ENCODE measurements at regions not wholly inside any gene's neighbourhood (a gene's known extent, or its start where the extent isn't known, plus 50 kb on each side); places are given as distances from the start of the nearest gene placed in this dataset.

- Histone ChIP-seq H3K27me3 (replicated peaks in 1 of 2; ENCODE audit: control insufficient read depth in 2 of 2, insufficient read depth in 2 of 2, low read length in 1 of 2) (no peaks in the 10 kb centered on the region), H3K27ac (ENCODE audit: control insufficient read depth, insufficient read depth) (peak overlapping the region; percentile 16), H4K20me1 (ENCODE audit: control insufficient read depth, insufficient read depth) (no peaks in the 10 kb centered on the region), H3K4me3 (no peak overlapping the region), H3K4me1 (ENCODE audit: control insufficient read depth, insufficient read depth, low read length) (peaks cover 7% of the 10 kb centered on the region), H3K9ac (ENCODE audit: control insufficient read depth, insufficient read depth, low read length) (no peak overlapping the region), H3K9me3 (replicated peaks; ENCODE audit: control insufficient read depth, insufficient read depth, low read length) (no peaks in the 10 kb centered on the region), H2AFZ (ENCODE audit: control insufficient read depth, low read depth, low read length) (peak overlapping the region; percentile 68), H3K36me3 (ENCODE audit: control insufficient read depth in 2 of 2, insufficient read depth in 2 of 2, low read length in 1 of 2) (no peaks in the 10 kb centered on the region), H3K4me2 (ENCODE audit: control insufficient read depth, insufficient read depth) (peak overlapping the region; percentile 61), H3K79me2 (ENCODE audit: control insufficient read depth, insufficient read depth, low read length) (no peaks in the 10 kb centered on the region)
- ChIA-PET SMC1A (ENCODE audit: uncharacterized antibody, unreplicated experiment) (interaction anchor here (0.6 to 2.7 kb wide), 30 partner anchors 9 to 1296 kb away, joined by 3 to 32 read pairs (median 4); no protein-coding TSS in a partner anchor), CTCF (interaction anchor here (0.9 to 2.4 kb wide), 9 partner anchors 8 to 412 kb away, joined by 3 to 31 read pairs (median 4); no protein-coding TSS in a partner anchor), RAD21 (ENCODE audit: unreplicated experiment) (interaction anchor here (0.7 to 1.8 kb wide), 19 partner anchors 8 to 397 kb away, joined by 3 to 11 read pairs (median 3); no protein-coding TSS in a partner anchor), POLR2A (interaction anchor here (0.6 to 1.5 kb wide), 7 partner anchors 9 to 724 kb away, joined by 3 to 7 read pairs (median 3); no protein-coding TSS in a partner anchor)
- 24% methylated on average over 4 of the region's 4 CpGs for WGBS (ENCODE audit: insufficient coverage, insufficient replicate concordance, low lambda C conversion rate, missing lambda C conversion rate)
- intact Hi-C loops (cut with micrococcal nuclease; ENCODE audit: unreplicated experiment) (no loop called here), in situ Hi-C loops (cut with MboI) (no loop called here)
- ATAC-seq = peak; percentile 99
- peak; percentile 13 for FAIRE-seq
- TSS peak; percentile 79 for BruUV-seq (replicated peaks)
- DNase-seq (ENCODE audit: low read depth, low spot score) = peak; percentile 88
- TF ChIP-seq, protein P1, sequence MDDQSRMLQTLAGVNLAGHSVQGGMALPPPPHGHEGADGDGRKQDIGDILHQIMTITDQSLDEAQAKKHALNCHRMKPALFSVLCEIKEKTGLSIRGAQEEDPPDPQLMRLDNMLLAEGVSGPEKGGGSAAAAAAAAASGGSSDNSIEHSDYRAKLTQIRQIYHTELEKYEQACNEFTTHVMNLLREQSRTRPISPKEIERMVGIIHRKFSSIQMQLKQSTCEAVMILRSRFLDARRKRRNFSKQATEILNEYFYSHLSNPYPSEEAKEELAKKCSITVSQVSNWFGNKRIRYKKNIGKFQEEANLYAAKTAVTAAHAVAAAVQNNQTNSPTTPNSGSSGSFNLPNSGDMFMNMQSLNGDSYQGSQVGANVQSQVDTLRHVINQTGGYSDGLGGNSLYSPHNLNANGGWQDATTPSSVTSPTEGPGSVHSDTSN (IDR thresholded peaks at IDR 0.05; ENCODE audit: insufficient replicate concordance, low read depth, low read length) = no peak
- no peak for TF ChIP-seq HCFC1 (IDR thresholded peaks at IDR 0.05; ENCODE audit: low read length)
- TF ChIP-seq IKZF1 (conservative IDR thresholded peaks at IDR 0.05) = peak; percentile 74
- no peak for TF ChIP-seq MYB (IDR thresholded peaks at IDR 0.05; ENCODE audit: borderline replicate concordance, low read depth, low read length)
- TF ChIP-seq, protein P2, sequence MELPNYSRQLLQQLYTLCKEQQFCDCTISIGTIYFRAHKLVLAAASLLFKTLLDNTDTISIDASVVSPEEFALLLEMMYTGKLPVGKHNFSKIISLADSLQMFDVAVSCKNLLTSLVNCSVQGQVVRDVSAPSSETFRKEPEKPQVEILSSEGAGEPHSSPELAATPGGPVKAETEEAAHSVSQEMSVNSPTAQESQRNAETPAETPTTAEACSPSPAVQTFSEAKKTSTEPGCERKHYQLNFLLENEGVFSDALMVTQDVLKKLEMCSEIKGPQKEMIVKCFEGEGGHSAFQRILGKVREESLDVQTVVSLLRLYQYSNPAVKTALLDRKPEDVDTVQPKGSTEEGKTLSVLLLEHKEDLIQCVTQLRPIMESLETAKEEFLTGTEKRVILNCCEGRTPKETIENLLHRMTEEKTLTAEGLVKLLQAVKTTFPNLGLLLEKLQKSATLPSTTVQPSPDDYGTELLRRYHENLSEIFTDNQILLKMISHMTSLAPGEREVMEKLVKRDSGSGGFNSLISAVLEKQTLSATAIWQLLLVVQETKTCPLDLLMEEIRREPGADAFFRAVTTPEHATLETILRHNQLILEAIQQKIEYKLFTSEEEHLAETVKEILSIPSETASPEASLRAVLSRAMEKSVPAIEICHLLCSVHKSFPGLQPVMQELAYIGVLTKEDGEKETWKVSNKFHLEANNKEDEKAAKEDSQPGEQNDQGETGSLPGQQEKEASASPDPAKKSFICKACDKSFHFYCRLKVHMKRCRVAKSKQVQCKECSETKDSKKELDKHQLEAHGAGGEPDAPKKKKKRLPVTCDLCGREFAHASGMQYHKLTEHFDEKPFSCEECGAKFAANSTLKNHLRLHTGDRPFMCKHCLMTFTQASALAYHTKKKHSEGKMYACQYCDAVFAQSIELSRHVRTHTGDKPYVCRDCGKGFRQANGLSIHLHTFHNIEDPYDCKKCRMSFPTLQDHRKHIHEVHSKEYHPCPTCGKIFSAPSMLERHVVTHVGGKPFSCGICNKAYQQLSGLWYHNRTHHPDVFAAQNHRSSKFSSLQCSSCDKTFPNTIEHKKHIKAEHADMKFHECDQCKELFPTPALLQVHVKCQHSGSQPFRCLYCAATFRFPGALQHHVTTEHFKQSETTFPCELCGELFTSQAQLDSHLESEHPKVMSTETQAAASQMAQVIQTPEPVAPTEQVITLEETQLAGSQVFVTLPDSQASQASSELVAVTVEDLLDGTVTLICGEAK (IDR thresholded peaks at IDR 0.05; ENCODE audit: borderline replicate concordance) = no peak
- TF ChIP-seq, protein P3, sequence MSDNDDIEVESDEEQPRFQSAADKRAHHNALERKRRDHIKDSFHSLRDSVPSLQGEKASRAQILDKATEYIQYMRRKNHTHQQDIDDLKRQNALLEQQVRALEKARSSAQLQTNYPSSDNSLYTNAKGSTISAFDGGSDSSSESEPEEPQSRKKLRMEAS (IDR thresholded peaks at IDR 0.05; ENCODE audit: low read depth, low read length) = no peak
- no peak for TF ChIP-seq MEF2B (IDR thresholded peaks at IDR 0.05; ENCODE audit: partially characterized antibody, poor library complexity, severe bottlenecking)
- no peak for TF ChIP-seq EGR1 (IDR thresholded peaks at IDR 0.05; ENCODE audit: borderline replicate concordance in 1 of 2, low read depth in 2 of 2, low read length in 2 of 2)
- peak; percentile 82 for TF ChIP-seq NR2C1 (IDR thresholded peaks at IDR 0.05)
- no peak; the same call in 1 of the 2 replicates for TF ChIP-seq BMI1 (IDR thresholded peaks at IDR 0.05; ENCODE audit: borderline replicate concordance)
- TF ChIP-seq NR2F1 (conservative IDR thresholded peaks at IDR 0.05) = peak; percentile 62; the same call in 1 of the 2 replicates
- no peak for TF ChIP-seq SMC3 (IDR thresholded peaks at IDR 0.05; ENCODE audit: borderline replicate concordance, low read length)
- TF ChIP-seq NBN (IDR thresholded peaks at IDR 0.05) = 0 out of 2 replicates have a peak, but pooled peaks have one; percentile 55
- TF ChIP-seq RUNX3 (IDR thresholded peaks at IDR 0.05; ENCODE audit: low read length) = no peak
- TF ChIP-seq SIN3A (IDR thresholded peaks at IDR 0.05; ENCODE audit: low read depth, low read length) = peak; percentile 51; the same call in 1 of the 2 replicates
- TF ChIP-seq ATF2 (IDR thresholded peaks at IDR 0.05; ENCODE audit: low read length) = no peak
- no peak for TF ChIP-seq CHD1 (IDR thresholded peaks at IDR 0.05; ENCODE audit: low read depth, low read length)
These were observed 238.7 kb upstream of the P2RY1 start for GRCh38 chr3:152595975-152596821.
